CD4-positive, alpha-beta T cell treated with Interleukin-15 for 1 hour (primary cell): ENCODE measurements at regions not wholly inside any gene's neighbourhood (a gene's known extent, or its start where the extent isn't known, plus 50 kb on each side); places are given as distances from the start of the nearest gene placed in this dataset.

ENCODE experiments used
- DNase-seq: peaks from one replicate; pipeline ENCODE4 v3.0.0-alpha.2; 2020

- DNase-seq, result no peak
Observed at GRCh38 chr20:10771435-10772140, 97.8 kb upstream of the JAG1 start.

- DNase-seq, result no peak
Observed at GRCh38 chr20:10774357-10774943, 100.7 kb upstream of the JAG1 start.

GRCh38 chr20:10777710-10778109, 103.9 kb upstream of the JAG1 start:
- no peak for DNase-seq

GRCh38 chr20:10779911-10780310, 106.1 kb upstream of the JAG1 start:
- no peak for DNase-seq

GRCh38 chr20:10780901-10781300, 107.1 kb upstream of the JAG1 start:
- DNase-seq, result no peak

GRCh38 chr20:10781526-10781925, 107.7 kb upstream of the JAG1 start:
- DNase-seq, result no peak

GRCh38 chr20:10783707-10784553, 110.1 kb upstream of the JAG1 start:
- DNase-seq, result no peak

- DNase-seq, result no peak
Observed at GRCh38 chr20:10784554-10785183, 110.9 kb upstream of the JAG1 start.

GRCh38 chr20:10786678-10787077, 112.9 kb upstream of the JAG1 start:
- no peak for DNase-seq

GRCh38 chr20:10788055-10788454, 114.3 kb upstream of the JAG1 start:
- DNase-seq, result no peak

- no peak for DNase-seq
Observed at GRCh38 chr20:10788877-10789276, 115.1 kb upstream of the JAG1 start.

- DNase-seq, result no peak
Observed at GRCh38 chr20:10789386-10789785, 115.6 kb upstream of the JAG1 start.

- no peak for DNase-seq
Observed at GRCh38 chr20:10790013-10790412, 116.2 kb upstream of the JAG1 start.

GRCh38 chr20:10792291-10792690, 118.5 kb upstream of the JAG1 start:
- no peak for DNase-seq

- no peak for DNase-seq
Observed at GRCh38 chr20:10793766-10794165, 120.0 kb upstream of the JAG1 start.

- DNase-seq, result no peak
Observed at GRCh38 chr20:10794765-10795164, 121.0 kb upstream of the JAG1 start.

- no peak for DNase-seq
Observed at GRCh38 chr20:10795286-10796026, 121.7 kb upstream of the JAG1 start.

- DNase-seq, result no peak
Observed at GRCh38 chr20:10798811-10799210, 125.0 kb upstream of the JAG1 start.

GRCh38 chr20:10799735-10800134, 125.9 kb upstream of the JAG1 start:
- DNase-seq, result no peak

GRCh38 chr20:10800288-10800687, 126.5 kb upstream of the JAG1 start:
- DNase-seq, result no peak

- DNase-seq, result no peak
Observed at GRCh38 chr20:10802236-10802635, 128.4 kb upstream of the JAG1 start.

- no peak for DNase-seq
Observed at GRCh38 chr20:10805764-10806163, 132.0 kb upstream of the JAG1 start.

GRCh38 chr20:10806539-10806938, 132.7 kb upstream of the JAG1 start:
- no peak for DNase-seq
